ENCODE measurements at regions not wholly inside any gene's neighbourhood (a gene's known extent, or its start where the extent isn't known, plus 50 kb on each side); places are given as distances from the start of the nearest gene placed in this dataset.

DNA sequence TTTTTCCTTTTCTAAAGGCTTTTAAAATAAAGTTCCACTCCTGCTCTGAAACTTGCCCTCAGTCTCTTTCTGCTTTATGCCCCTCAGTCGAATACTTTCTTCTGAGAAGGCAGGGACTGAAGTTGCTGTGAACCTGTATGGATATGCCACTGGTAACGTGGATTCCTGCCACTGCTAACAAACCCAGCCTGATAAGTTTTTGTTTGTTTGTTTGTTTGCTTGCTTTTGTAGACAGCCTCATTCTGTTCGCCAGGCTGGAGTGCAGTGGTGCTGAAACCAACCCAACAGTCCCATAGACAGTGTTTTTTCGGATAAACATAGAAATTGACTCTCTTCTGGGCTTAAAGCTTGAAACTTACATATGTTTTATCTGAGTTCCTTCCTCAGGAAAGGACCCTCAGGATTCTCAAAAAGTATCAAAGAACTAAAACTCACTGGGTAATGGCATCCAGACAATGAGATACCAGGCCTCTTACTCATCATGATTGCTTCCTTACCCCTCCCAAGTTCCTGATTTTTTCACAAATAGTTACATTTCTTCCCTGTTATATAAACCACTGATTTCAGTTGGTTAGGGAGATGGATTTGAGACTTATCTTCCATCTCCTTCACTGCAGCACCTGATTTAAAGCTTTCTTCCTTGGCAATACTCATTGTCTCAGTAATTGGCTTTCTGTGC lies 273.6 kb downstream of the SDHAF3 start:
- H3K9me3 Mint-ChIP-seq: peaks cover 5% of the 10 kb centered on the region
- ATAC-seq (ENCODE audit: low read depth) (no peak), DNase-seq (no peak)
- no peaks in the 10 kb centered on the region for H3K36me3 Mint-ChIP-seq (ENCODE audit: low read depth)
- H3K4me1 Mint-ChIP-seq: no peaks in the 10 kb centered on the region
- no peaks in the 10 kb centered on the region for H3K27me3 Mint-ChIP-seq
- ChIA-PET POLR2A (no interaction called here), CTCF (no interaction called here)
- intact Hi-C loops (cut with micrococcal nuclease): no loop called here
- TF ChIP-seq, protein P1, sequence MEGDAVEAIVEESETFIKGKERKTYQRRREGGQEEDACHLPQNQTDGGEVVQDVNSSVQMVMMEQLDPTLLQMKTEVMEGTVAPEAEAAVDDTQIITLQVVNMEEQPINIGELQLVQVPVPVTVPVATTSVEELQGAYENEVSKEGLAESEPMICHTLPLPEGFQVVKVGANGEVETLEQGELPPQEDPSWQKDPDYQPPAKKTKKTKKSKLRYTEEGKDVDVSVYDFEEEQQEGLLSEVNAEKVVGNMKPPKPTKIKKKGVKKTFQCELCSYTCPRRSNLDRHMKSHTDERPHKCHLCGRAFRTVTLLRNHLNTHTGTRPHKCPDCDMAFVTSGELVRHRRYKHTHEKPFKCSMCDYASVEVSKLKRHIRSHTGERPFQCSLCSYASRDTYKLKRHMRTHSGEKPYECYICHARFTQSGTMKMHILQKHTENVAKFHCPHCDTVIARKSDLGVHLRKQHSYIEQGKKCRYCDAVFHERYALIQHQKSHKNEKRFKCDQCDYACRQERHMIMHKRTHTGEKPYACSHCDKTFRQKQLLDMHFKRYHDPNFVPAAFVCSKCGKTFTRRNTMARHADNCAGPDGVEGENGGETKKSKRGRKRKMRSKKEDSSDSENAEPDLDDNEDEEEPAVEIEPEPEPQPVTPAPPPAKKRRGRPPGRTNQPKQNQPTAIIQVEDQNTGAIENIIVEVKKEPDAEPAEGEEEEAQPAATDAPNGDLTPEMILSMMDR (IDR thresholded peaks at IDR 0.05): no peak
- H3K27ac Mint-ChIP-seq: no peak overlapping the region
- no peak overlapping the region for H3K4me3 Mint-ChIP-seq

DNA sequence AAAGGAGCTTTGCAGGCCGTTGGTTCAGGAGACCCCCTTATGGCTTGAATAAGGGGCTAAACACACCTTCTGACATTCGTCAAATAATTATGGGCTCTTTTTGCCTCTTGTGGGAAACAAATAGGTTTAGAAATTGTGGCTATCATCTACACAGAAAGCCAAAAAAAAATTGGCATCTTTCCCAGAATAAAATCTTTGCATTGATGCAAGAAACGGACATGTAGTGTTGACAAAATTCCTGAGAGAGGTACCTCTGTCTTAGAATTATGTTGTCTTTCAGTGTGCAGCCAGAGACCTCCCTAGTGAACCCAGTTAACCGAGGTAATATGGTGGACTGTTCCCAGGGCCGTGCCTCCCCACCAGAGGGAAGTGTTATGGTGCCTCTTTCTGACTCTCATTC lies 283.9 kb downstream of the SDHAF3 start:
- Mint-ChIP-seq H3K9me3 (no peaks in the 10 kb centered on the region), H3K4me3 (no peak overlapping the region), H3K36me3 (ENCODE audit: low read depth) (no peaks in the 10 kb centered on the region), H3K27me3 (no peaks in the 10 kb centered on the region), H3K27ac (no peak overlapping the region), H3K4me1 (no peaks in the 10 kb centered on the region)
- no peak for DNase-seq
- ChIA-PET POLR2A (no interaction called here), CTCF (no interaction called here)
- intact Hi-C loops (cut with micrococcal nuclease): no loop called here
- ATAC-seq (ENCODE audit: low read depth): no peak
- TF ChIP-seq, protein P1 (IDR thresholded peaks at IDR 0.05): no peak

DNA sequence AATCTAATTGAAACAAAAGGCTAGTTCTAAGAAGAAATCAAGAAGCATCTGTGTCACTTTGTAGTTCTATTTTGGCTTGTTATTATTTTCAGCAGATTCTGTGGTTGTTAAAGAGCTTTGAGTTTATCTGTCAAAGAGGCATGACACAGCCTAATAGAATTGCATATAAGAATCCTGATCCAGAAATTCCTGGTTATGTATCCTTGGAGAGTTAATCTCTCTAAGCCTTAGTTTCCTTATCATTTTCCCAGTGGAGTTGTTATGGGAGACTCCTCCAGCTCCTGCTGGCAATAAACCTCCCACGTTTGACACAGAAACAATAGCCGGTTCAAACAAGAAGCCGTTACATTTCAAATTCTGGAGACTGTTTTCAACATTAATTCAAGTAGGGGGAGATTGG lies 288.3 kb downstream of the SDHAF3 start:
- Mint-ChIP-seq H3K9me3 (no peaks in the 10 kb centered on the region), H3K4me1 (no peaks in the 10 kb centered on the region), H3K36me3 (ENCODE audit: low read depth) (no peaks in the 10 kb centered on the region), H3K27me3 (no peaks in the 10 kb centered on the region), H3K27ac (no peak overlapping the region), H3K4me3 (no peak overlapping the region)
- TF ChIP-seq, protein P1 (IDR thresholded peaks at IDR 0.05): no peak
- intact Hi-C loops (cut with micrococcal nuclease): no loop called here
- DNase-seq: no peak
- ChIA-PET CTCF (no interaction called here), POLR2A (no interaction called here)
- no peak for ATAC-seq (ENCODE audit: low read depth)

DNA sequence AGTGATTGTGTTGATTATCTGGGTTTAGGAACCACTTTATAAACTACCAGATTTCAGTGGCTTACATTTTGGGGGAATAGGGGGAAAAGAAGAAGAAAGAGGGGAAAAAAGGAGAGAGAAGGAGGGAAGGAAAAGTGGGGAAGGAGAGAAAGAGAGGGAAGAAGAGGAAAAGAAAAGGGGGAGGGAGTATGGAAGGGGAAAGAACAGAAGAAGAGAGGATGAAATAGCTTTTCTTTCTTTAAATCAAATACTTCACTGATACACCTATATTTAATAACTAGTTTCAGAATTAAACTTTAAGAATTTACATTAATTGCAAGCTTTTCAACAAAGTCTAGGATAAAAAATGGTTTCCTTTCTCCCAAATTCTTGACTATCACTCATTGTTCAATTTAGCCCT lies 289.6 kb downstream of the SDHAF3 start:
- H3K27ac Mint-ChIP-seq: no peak overlapping the region
- H3K9me3 Mint-ChIP-seq: no peaks in the 10 kb centered on the region
- POLR2A ChIA-PET: no interaction called here
- TF ChIP-seq, protein P1 (IDR thresholded peaks at IDR 0.05): no peak
- DNase-seq (no peak), ATAC-seq (ENCODE audit: low read depth) (no peak)
- H3K4me1 Mint-ChIP-seq: no peaks in the 10 kb centered on the region
- H3K27me3 Mint-ChIP-seq: peaks cover 2% of the 10 kb centered on the region
- intact Hi-C loops (cut with micrococcal nuclease): no loop called here
- CTCF ChIA-PET: no interaction called here
- no peaks in the 10 kb centered on the region for H3K36me3 Mint-ChIP-seq (ENCODE audit: low read depth)
- H3K4me3 Mint-ChIP-seq: no peak overlapping the region

DNA sequence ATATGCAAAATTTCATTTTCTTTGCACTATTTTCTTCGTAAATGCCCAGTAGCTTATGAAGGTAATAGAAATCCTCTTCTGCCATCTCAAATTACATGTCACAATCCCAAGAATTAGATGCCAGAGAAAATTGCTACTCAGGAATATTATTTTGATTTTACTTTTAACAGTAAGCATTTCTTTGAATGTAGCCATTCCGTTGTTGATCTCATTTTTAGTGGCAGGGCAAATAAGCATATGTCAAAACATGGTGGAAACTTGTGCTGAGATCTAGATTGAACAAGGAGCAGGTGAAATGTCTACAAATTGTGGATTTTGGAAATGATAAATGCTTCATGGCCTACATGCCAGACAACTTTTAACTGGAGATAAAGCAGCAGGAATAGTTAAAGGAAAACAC lies 291.8 kb downstream of the SDHAF3 start:
- intact Hi-C loops (cut with micrococcal nuclease): no loop called here
- POLR2A ChIA-PET: no interaction called here
- TF ChIP-seq, protein P1 (IDR thresholded peaks at IDR 0.05): no peak
- H3K27me3 Mint-ChIP-seq: peaks cover 2% of the 10 kb centered on the region
- H3K4me1 Mint-ChIP-seq: no peaks in the 10 kb centered on the region
- CTCF ChIA-PET: no interaction called here
- no peak for DNase-seq
- ATAC-seq (ENCODE audit: low read depth): no peak
- H3K4me3 Mint-ChIP-seq: no peak overlapping the region
- H3K36me3 Mint-ChIP-seq (ENCODE audit: low read depth): no peaks in the 10 kb centered on the region
- no peaks in the 10 kb centered on the region for H3K9me3 Mint-ChIP-seq
- H3K27ac Mint-ChIP-seq: no peak overlapping the region

Data from activated B cell treated with CpG ODN at 0.5 μM for 24 hours (primary cell).